ENCODE measurements at regions not wholly inside any gene's neighbourhood (a gene's known extent, or its start where the extent isn't known, plus 50 kb on each side); places are given as distances from the start of the nearest gene placed in this dataset.

GRCh38 chr11:10382518-10382917 lies 72.5 kb upstream of the AMPD3 start:
- no peak overlapping the region for H3K4me2 ChIP-seq (ENCODE audit: insufficient read depth, low read length)
- H3K9me1 ChIP-seq (replicated peaks; ENCODE audit: control insufficient read depth, extremely low read depth, insufficient read depth, low read length): no peaks in the 10 kb centered on the region
- intact Hi-C loops (cut with micrococcal nuclease): no loop called here
- H3K79me2 ChIP-seq (ENCODE audit: control insufficient read depth, insufficient read depth, low read length): no peaks in the 10 kb centered on the region
- no TSS peak for BruUV-seq (replicated peaks)
- H3K4me3 ChIP-seq (replicated peaks in 1 of 3; ENCODE audit: insufficient read depth in 1 of 3, low read depth in 1 of 3, low read length in 3 of 3): no peak overlapping the region
- dilution Hi-C loops (cut with MboI; ENCODE audit: extremely low pct_ligation_motif_present, low sequenced_read_pairs): no loop called here
- no peaks in the 10 kb centered on the region for H3K36me3 ChIP-seq (ENCODE audit: control insufficient read depth in 2 of 2, extremely low read depth in 1 of 2, insufficient read depth in 2 of 2, low read length in 2 of 2)
- H3K4me1 ChIP-seq (ENCODE audit: control insufficient read depth, extremely low read depth, insufficient read depth, low read length): peaks cover 4% of the 10 kb centered on the region
- TF ChIP-seq CTCF (IDR thresholded peaks at IDR 0.05; ENCODE audit: extremely low read depth in 1 of 2, insufficient read depth in 1 of 2, low read depth in 1 of 2, low read length in 2 of 2) (no peak), FOS (IDR thresholded peaks at IDR 0.05; ENCODE audit: borderline replicate concordance, insufficient read depth, low read length) (no peak), MAX (IDR thresholded peaks at IDR 0.05; ENCODE audit: insufficient read depth, insufficient read length) (no peak)
- H2AFZ ChIP-seq (ENCODE audit: low read depth, low read length): no peak overlapping the region
- ChIA-PET POLR2A (no interaction called here), CTCF (no interaction called here)
- no peak for DNase-seq (ENCODE audit: low read depth, low spot score)
- no peaks in the 10 kb centered on the region for H3K9me3 ChIP-seq (replicated peaks; ENCODE audit: control insufficient read depth, insufficient read depth, low read length)
- H3K27ac ChIP-seq (ENCODE audit: insufficient read depth, low read depth, low read length): no peak overlapping the region
- FAIRE-seq: no peak
- no peaks in the 10 kb centered on the region for H4K20me1 ChIP-seq (replicated peaks; ENCODE audit: control insufficient read depth, extremely low read depth, insufficient read depth, low read length)
- peaks cover 0 to 12% of the 10 kb centered on the region in 2 experiments for H3K27me3 ChIP-seq (ENCODE audit: control insufficient read depth in 2 of 2, insufficient read depth in 2 of 2, low read length in 2 of 2)
- no peak overlapping the region for H3K9ac ChIP-seq (replicated peaks; ENCODE audit: extremely low read depth, insufficient read depth, low read length)

GRCh38 chr11:10385696-10386095 lies 69.4 kb upstream of the AMPD3 start:
- BruUV-seq (replicated peaks): no TSS peak
- H3K36me3 ChIP-seq (ENCODE audit: control insufficient read depth in 2 of 2, extremely low read depth in 1 of 2, insufficient read depth in 2 of 2, low read length in 2 of 2): no peaks in the 10 kb centered on the region
- H3K4me1 ChIP-seq (ENCODE audit: control insufficient read depth, extremely low read depth, insufficient read depth, low read length): no peaks in the 10 kb centered on the region
- no peaks in the 10 kb centered on the region for H4K20me1 ChIP-seq (replicated peaks; ENCODE audit: control insufficient read depth, extremely low read depth, insufficient read depth, low read length)
- POLR2A ChIA-PET: no interaction called here
- CTCF ChIA-PET: no interaction called here
- H3K9me1 ChIP-seq (replicated peaks; ENCODE audit: control insufficient read depth, extremely low read depth, insufficient read depth, low read length): no peaks in the 10 kb centered on the region
- H3K9me3 ChIP-seq (replicated peaks; ENCODE audit: control insufficient read depth, insufficient read depth, low read length): no peaks in the 10 kb centered on the region
- TF ChIP-seq GATA2 (IDR thresholded peaks at IDR 0.05; ENCODE audit: insufficient read depth, insufficient read length, low read depth, low read length): no peak
- TF ChIP-seq EZH2 (IDR thresholded peaks at IDR 0.05; ENCODE audit: borderline replicate concordance, low read depth, low read length, severe bottlenecking): no peak
- no peak for TF ChIP-seq JUN (IDR thresholded peaks at IDR 0.05; ENCODE audit: borderline replicate concordance, insufficient read depth, insufficient read length, low read depth)
- no peak for TF ChIP-seq MYC (IDR thresholded peaks at IDR 0.05; ENCODE audit: low read depth, low read length)
- no peak for TF ChIP-seq FOS (IDR thresholded peaks at IDR 0.05; ENCODE audit: borderline replicate concordance, insufficient read depth, low read length)
- no peak for TF ChIP-seq POLR2AphosphoS5 (IDR thresholded peaks at IDR 0.05; ENCODE audit: insufficient read depth, low read depth, low read length)
- TF ChIP-seq CTCF (IDR thresholded peaks at IDR 0.05; ENCODE audit: extremely low read depth in 1 of 2, insufficient read depth in 1 of 2, low read depth in 1 of 2, low read length in 2 of 2): no peak
- TF ChIP-seq POLR2A (IDR thresholded peaks at IDR 0.05; ENCODE audit: low read depth, low read length): no peak
- no peak for FAIRE-seq
- no peak overlapping the region for H3K4me3 ChIP-seq (replicated peaks in 1 of 3; ENCODE audit: insufficient read depth in 1 of 3, low read depth in 1 of 3, low read length in 3 of 3)
- intact Hi-C loops (cut with micrococcal nuclease) (no loop called here), dilution Hi-C loops (cut with MboI; ENCODE audit: extremely low pct_ligation_motif_present, low sequenced_read_pairs) (no loop called here)
- H3K9ac ChIP-seq (replicated peaks; ENCODE audit: extremely low read depth, insufficient read depth, low read length): no peak overlapping the region
- H3K27me3 ChIP-seq (ENCODE audit: control insufficient read depth in 2 of 2, insufficient read depth in 2 of 2, low read length in 2 of 2): peaks cover 3 to 12% of the 10 kb centered on the region in 2 experiments
- H2AFZ ChIP-seq (ENCODE audit: low read depth, low read length): no peak overlapping the region
- DNase-seq (ENCODE audit: low read depth, low spot score): no peak
- no peak overlapping the region for H3K4me2 ChIP-seq (ENCODE audit: insufficient read depth, low read length)
- no peak overlapping the region for H3K27ac ChIP-seq (ENCODE audit: insufficient read depth, low read depth, low read length)
- no peaks in the 10 kb centered on the region for H3K79me2 ChIP-seq (ENCODE audit: control insufficient read depth, insufficient read depth, low read length)

All from endothelial cell of umbilical vein (primary cell).